B cell (primary cell): ENCODE measurements at regions not wholly inside any gene's neighbourhood (a gene's known extent, or its start where the extent isn't known, plus 50 kb on each side); places are given as distances from the start of the nearest gene placed in this dataset.

ENCODE experiments used
- ATAC-seq: fragments of 200-7000 bp; cut with Tn5 transposase; one replicate; pipeline ENCODE4 v1.10.0; 2021; ENCODE audit warnings: low read depth, mild to moderate bottlenecking, moderate number of reproducible peaks, moderate library complexity
- CTCF ChIA-PET: fragments of 350-600 bp; sonication (Branson Sonifier 250); formaldehyde crosslinking; loops from one replicate; lab custom pipeline; 2021; ENCODE audit warnings: antibody characterized with exemption, inconsistent platforms; lab: Charles Lee
- POLR2A ChIA-PET: fragments of 350-600 bp; sonication (Branson Sonifier 250); formaldehyde crosslinking; loops from one replicate; lab custom pipeline; 2021; ENCODE audit warnings: antibody characterized with exemption; lab: Charles Lee
- DNase-seq: peaks from one replicate; pipeline ENCODE4 v3.0.0; 2013
- H2AFZ ChIP-seq: 2 replicates; pipeline ENCODE4 v1.6.1; 2012; ENCODE audit warnings: mild to moderate bottlenecking, low read depth, low read length; ENCODE audit not compliant: insufficient read depth, poor library complexity, severe bottlenecking
- H3K27ac ChIP-seq, 2 donors: 1 replicate in 1 of 2; 2 replicates in 1 of 2; pipeline ENCODE4 v1.5.1; 2012 to 2013; ENCODE audit warnings: low read length in 2 of 2, mild to moderate bottlenecking in 2 of 2, moderate library complexity in 1 of 2
- H3K27me3 ChIP-seq, 4 experiments: fragments of 200-600 bp in 1 of 4; sonication (generic) in 1 of 4; replicated peaks in 1 of 4; 1 replicate in 2 of 4; 2 replicates in 2 of 4; pipeline versions ENCODE4 v1.6.1 to v1.7.0; 2013 to 2016; ENCODE audit warnings: low read length in 3 of 4, mild to moderate bottlenecking in 2 of 4, mixed read lengths in 1 of 4, moderate library complexity in 1 of 4; ENCODE audit not compliant: insufficient read depth in 4 of 4, control insufficient read depth in 3 of 4; ENCODE audit errors: control extremely low read depth in 1 of 4
- H3K36me3 ChIP-seq, 2 experiments: replicated peaks in 1 of 2; 1 replicate in 1 of 2; 2 replicates in 1 of 2; pipeline versions ENCODE4 v1.6.1 to v1.7.1; 2013; ENCODE audit warnings: low read length in 1 of 2; ENCODE audit not compliant: insufficient read depth in 2 of 2, control insufficient read depth in 1 of 2; ENCODE audit errors: control extremely low read depth in 1 of 2, extremely low read depth in 1 of 2
- H3K4me1 ChIP-seq, 2 donors: fragments of 200-600 bp in 1 of 2; sonication (generic) in 1 of 2; 1 replicate in 1 of 2; 2 replicates in 1 of 2; pipeline versions ENCODE4 v1.5.1 to v1.6.1; 2013 to 2017; ENCODE audit warnings: low read length in 2 of 2; ENCODE audit not compliant: control insufficient read depth in 2 of 2, insufficient read depth in 2 of 2
- H3K4me2 ChIP-seq: replicated peaks from 2 replicates; pipeline ENCODE3; 2012; ENCODE audit warnings: mild to moderate bottlenecking, low read depth, low read length; ENCODE audit not compliant: poor library complexity, severe bottlenecking
- H3K4me3 ChIP-seq, 5 experiments: fragments of 200-600 bp in 1 of 5; sonication (generic) in 1 of 5; 1 replicate in 3 of 5; 2 replicates in 2 of 5; pipeline versions ENCODE4 v1.5.1 to v1.7.0; 2011 to 2016; ENCODE audit warnings: low read length in 4 of 5, mild to moderate bottlenecking in 4 of 5, low read depth in 2 of 5, control low read depth in 1 of 5, moderate library complexity in 1 of 5; ENCODE audit not compliant: insufficient read depth in 1 of 5; ENCODE audit errors: control extremely low read depth in 1 of 5, extremely low read depth in 1 of 5
- H3K79me2 ChIP-seq: fragments of 200-600 bp; sonication (generic); one replicate; pipeline ENCODE4 v1.6.0; 2016; ENCODE audit warnings: low read length; ENCODE audit not compliant: control insufficient read depth, insufficient read depth
- H3K9ac ChIP-seq: fragments of 200-600 bp; sonication (generic); 2 replicates; pipeline ENCODE4 v1.6.1; 2017; ENCODE audit warnings: mild to moderate bottlenecking, low read length, moderate library complexity
- H3K9me3 ChIP-seq, 3 donors: one replicate each; pipeline versions ENCODE4 v1.6.1 to v1.7.1; 2013; ENCODE audit warnings: low read length in 2 of 3; ENCODE audit not compliant: control insufficient read depth in 2 of 3, insufficient read depth in 1 of 3; ENCODE audit errors: control extremely low read depth in 1 of 3
- H4K20me1 ChIP-seq: 2 replicates; pipeline ENCODE4 v1.6.0; 2012; ENCODE audit warnings: mild to moderate bottlenecking, low read length; ENCODE audit not compliant: insufficient read depth, control insufficient read depth, poor library complexity, severe bottlenecking
- H3K27ac Mint-ChIP-seq: one replicate; pipeline ENCODE4 v1.8.0; 2021; ENCODE audit warnings: mixed read lengths
- H3K27me3 Mint-ChIP-seq: one replicate; pipeline ENCODE4 v1.8.0; 2021; ENCODE audit warnings: mixed read lengths
- H3K4me1 Mint-ChIP-seq: one replicate; pipeline ENCODE4 v1.8.0; 2021; ENCODE audit warnings: mixed read lengths
- H3K4me3 Mint-ChIP-seq: one replicate; pipeline ENCODE4 v1.8.0; 2021; ENCODE audit warnings: mixed read lengths
- H3K9me3 Mint-ChIP-seq: one replicate; pipeline ENCODE4 v1.8.0; 2022; ENCODE audit warnings: mixed read lengths; ENCODE audit not compliant: insufficient read depth
- EZH2 ChIP-seq: IDR thresholded peaks from 2 replicates; pipeline ENCODE4 v1.6.1; 2012; ENCODE audit warnings: borderline replicate concordance, low read depth, mild to moderate bottlenecking, moderate library complexity, low read length; ENCODE audit not compliant: insufficient read depth, poor library complexity, severe bottlenecking
- WGBS: methylation state at CpG from one replicate; pipeline ENCODE4 v1.1.5; 2013; ENCODE audit warnings: missing lambda C conversion rate; ENCODE audit not compliant: insufficient coverage; 5-methylcytosine and 5-hydroxymethylcytosine counted together
- intact Hi-C: fragments of 100-400 bp; cut with micrococcal nuclease; formaldehyde crosslinking; loops from one replicate; pipeline ENCODE4 v1.10.0; 2022
- TF ChIP-seq, protein P1 (sequence below): fragments of 200-600 bp; IDR thresholded peaks from one replicate; pipeline ENCODE4 v1.8.0; 2022; ENCODE audit warnings: antibody characterized with exemption, mild to moderate bottlenecking

DNA sequence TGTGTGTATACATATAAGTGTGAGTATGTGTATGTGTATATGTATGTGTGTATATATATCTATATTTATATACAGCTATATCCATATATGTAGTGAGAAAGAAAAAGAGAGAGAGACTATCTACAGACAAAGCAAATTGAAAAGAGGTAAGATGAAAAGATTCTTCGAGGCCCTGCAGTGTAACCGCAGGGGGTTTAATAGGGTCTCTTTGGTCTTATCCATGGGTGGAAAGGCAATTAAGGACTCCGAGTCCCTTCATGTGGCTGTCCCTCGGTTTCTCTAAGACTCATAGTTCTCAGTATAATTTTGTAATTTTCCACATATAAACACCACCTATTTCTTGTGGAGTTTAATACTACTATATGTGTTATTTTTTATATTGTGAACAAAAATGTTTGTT, 50.6 kb upstream of the JAZF1 start:
- H3K79me2 ChIP-seq: no peaks in the 10 kb centered on the region
- no peak overlapping the region for H2AFZ ChIP-seq
- ATAC-seq (no peak), DNase-seq (no peak)
- H3K9me3 Mint-ChIP-seq: no peaks in the 10 kb centered on the region
- no peaks in the 10 kb centered on the region for H3K27me3 ChIP-seq
- CTCF ChIA-PET: no interaction called here
- H3K4me1 Mint-ChIP-seq: peaks cover 1% of the 10 kb centered on the region
- H3K27me3 Mint-ChIP-seq: no peaks in the 10 kb centered on the region
- H3K36me3 ChIP-seq: no peaks in the 10 kb centered on the region
- no peaks in the 10 kb centered on the region for H4K20me1 ChIP-seq
- WGBS: no CpG with 5 or more reads among the region's 4 CpGs
- no peak overlapping the region for H3K9ac ChIP-seq
- POLR2A ChIA-PET: no interaction called here
- no peak overlapping the region for H3K27ac ChIP-seq
- intact Hi-C loops: no loop called here
- TF ChIP-seq EZH2: no peak
- TF ChIP-seq, protein P1, sequence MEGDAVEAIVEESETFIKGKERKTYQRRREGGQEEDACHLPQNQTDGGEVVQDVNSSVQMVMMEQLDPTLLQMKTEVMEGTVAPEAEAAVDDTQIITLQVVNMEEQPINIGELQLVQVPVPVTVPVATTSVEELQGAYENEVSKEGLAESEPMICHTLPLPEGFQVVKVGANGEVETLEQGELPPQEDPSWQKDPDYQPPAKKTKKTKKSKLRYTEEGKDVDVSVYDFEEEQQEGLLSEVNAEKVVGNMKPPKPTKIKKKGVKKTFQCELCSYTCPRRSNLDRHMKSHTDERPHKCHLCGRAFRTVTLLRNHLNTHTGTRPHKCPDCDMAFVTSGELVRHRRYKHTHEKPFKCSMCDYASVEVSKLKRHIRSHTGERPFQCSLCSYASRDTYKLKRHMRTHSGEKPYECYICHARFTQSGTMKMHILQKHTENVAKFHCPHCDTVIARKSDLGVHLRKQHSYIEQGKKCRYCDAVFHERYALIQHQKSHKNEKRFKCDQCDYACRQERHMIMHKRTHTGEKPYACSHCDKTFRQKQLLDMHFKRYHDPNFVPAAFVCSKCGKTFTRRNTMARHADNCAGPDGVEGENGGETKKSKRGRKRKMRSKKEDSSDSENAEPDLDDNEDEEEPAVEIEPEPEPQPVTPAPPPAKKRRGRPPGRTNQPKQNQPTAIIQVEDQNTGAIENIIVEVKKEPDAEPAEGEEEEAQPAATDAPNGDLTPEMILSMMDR: no peak
- peaks cover 0 to 2% (median 0%) of the 10 kb centered on the region in 3 donors for H3K9me3 ChIP-seq
- no peak overlapping the region for H3K27ac Mint-ChIP-seq
- H3K4me3 Mint-ChIP-seq: no peak overlapping the region
- no peaks in the 10 kb centered on the region for H3K4me1 ChIP-seq
- no peak overlapping the region for H3K4me3 ChIP-seq
- H3K4me2 ChIP-seq: no peak overlapping the region

DNA sequence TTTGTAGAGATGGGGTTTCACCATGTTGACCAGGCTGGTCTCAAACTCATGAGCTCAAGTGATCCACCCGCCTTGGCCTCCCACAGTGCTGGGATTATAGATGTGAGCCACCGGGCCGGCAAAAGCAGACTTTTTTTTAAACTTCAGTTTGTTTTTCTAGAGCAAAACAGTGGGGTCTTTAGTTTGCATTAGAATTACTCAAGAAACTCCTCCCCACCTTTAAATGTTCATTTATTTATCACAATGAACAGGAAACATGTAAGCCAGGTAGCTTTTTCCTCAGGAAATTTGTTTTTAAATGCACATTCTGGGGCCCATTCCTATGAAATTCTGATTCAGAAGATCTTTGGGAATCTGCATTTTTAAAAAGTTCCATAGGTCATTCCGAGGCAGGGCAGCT, 56.0 kb upstream of the JAZF1 start:
- no peaks in the 10 kb centered on the region for H3K9me3 Mint-ChIP-seq
- peaks cover 10% of the 10 kb centered on the region for H3K4me1 Mint-ChIP-seq
- WGBS: 75% methylated on average over 1 of the region's 4 CpGs
- no peak overlapping the region for H3K4me3 Mint-ChIP-seq
- no peak for DNase-seq
- H3K9ac ChIP-seq: no peak overlapping the region
- no peaks in the 10 kb centered on the region for H3K27me3 Mint-ChIP-seq
- H3K27me3 ChIP-seq: no peaks in the 10 kb centered on the region
- ChIA-PET CTCF (no interaction called here), POLR2A (no interaction called here)
- H3K4me1 ChIP-seq: peaks cover 2 to 6% of the 10 kb centered on the region in 2 donors
- H3K4me3 ChIP-seq: no peak overlapping the region
- no peak for ATAC-seq
- no peaks in the 10 kb centered on the region for H4K20me1 ChIP-seq
- no peak overlapping the region for H3K4me2 ChIP-seq
- H3K27ac ChIP-seq: no peak overlapping the region
- no peaks in the 10 kb centered on the region for H3K36me3 ChIP-seq
- intact Hi-C loops: no loop called here
- H3K27ac Mint-ChIP-seq: no peak overlapping the region
- no peaks in the 10 kb centered on the region for H3K79me2 ChIP-seq
- TF ChIP-seq, protein P1: no peak
- TF ChIP-seq EZH2: no peak
- no peak overlapping the region for H2AFZ ChIP-seq
- H3K9me3 ChIP-seq: no peaks in the 10 kb centered on the region
